Activated naive CD4-positive, alpha-beta T cell treated with anti-CD3 and anti-CD28 coated beads, Interleukin-2, amount 50 U/mL, for 72 hours (primary cell): ENCODE measurements at regions not wholly inside any gene's neighbourhood (a gene's known extent, or its start where the extent isn't known, plus 50 kb on each side); places are given as distances from the start of the nearest gene placed in this dataset.
"Not testable (repeated sequence)": the region's sequence is repeated elsewhere in the genome, so short reads cannot be mapped to it uniquely, and the experiment has no call there.

Experiments
- ATAC-seq, 2 donors: fragments of 150-1000 bp; cut with Tn5 transposase; 2 replicates each; pipeline ENCODE4 v1.10.0; 2021; ENCODE audit warnings: mild to moderate bottlenecking in 2 of 2, moderate library complexity in 2 of 2
- DNase-seq, 2 donors: peaks; one replicate each; pipeline ENCODE4 v3.0.0; 2021 to 2022; ENCODE audit warnings: low spot score in 2 of 2
- H3K27ac Mint-ChIP-seq, 2 donors: one replicate each; pipeline ENCODE4 v1.8.0; 2022; ENCODE audit warnings: mild to moderate bottlenecking in 2 of 2, mixed read lengths in 2 of 2
- H3K36me3 Mint-ChIP-seq, 2 donors: one replicate each; pipeline ENCODE4 v1.8.0; 2022; ENCODE audit warnings: mixed read lengths in 2 of 2
- H3K9me3 Mint-ChIP-seq, 2 donors: one replicate each; pipeline ENCODE4 v1.8.0; 2022; ENCODE audit warnings: mixed read lengths in 2 of 2

DNA sequence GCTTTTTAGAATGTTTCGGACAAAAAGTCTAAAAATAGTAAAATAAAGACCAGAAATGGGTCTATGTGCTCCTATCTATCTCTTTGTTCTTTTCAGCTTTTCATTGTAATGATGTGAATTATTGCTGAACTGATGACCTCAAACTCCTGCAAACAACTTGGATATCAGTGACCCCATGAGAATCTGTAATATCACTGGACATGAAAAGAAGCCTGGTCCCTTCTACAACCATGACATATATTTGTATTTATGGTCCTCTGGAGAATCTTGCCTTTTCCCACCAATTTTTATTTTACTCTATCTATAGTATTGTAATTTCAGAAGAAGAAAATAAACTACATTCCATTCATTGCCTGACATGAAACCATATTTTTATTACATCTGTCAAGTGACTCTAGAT lies 740.7 kb upstream of the CA10 start:
- no peak for ATAC-seq
- H3K27ac Mint-ChIP-seq: no peak overlapping the region
- H3K9me3 Mint-ChIP-seq: peaks cover 4 to 11% of the 10 kb centered on the region in 2 donors
- H3K36me3 Mint-ChIP-seq: no peaks in the 10 kb centered on the region
- no peak for DNase-seq

DNA sequence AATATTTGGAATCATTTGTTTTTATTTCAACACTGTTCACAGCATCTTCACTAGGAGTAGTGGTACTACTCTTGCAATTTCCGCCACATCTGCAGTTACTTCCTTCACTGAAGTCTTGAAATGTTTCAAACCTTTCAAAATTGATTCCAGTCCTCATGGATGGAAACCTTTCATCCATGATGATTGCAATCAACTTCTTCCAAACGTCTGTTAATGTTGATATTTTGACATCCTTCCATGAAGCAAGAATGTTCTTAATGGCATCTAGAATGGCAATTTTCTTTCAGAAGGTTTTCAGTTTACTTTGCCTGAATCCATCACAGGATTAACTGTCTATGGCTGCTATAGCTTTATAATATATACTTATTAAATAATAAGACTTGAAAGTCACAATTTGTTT lies 736.8 kb upstream of the CA10 start:
- ATAC-seq: no peak
- no peak overlapping the region for H3K27ac Mint-ChIP-seq
- H3K9me3 Mint-ChIP-seq: peaks cover 3% of the 10 kb centered on the region in 2 donors
- no peak for DNase-seq
- no peaks in the 10 kb centered on the region for H3K36me3 Mint-ChIP-seq

DNA sequence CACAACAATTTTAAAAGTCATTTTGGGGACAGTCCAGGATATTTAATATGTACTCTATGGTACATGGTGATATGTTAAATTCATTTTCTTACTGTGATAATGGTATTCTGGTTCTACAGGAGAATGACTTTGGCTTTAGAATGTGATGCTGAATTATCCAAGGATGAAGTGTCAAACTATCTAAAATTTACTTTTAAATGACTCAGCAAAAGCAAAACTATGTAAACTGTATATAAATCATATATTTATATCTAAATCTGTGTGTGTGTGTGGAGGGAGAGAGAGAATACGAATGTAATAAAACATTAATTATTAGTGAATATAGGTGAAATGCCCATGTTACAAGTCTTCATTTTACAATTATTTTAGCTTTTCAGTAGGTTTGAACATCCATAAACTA lies 733.8 kb upstream of the CA10 start:
- DNase-seq (no peak), ATAC-seq (no peak)
- H3K27ac Mint-ChIP-seq: no peak overlapping the region
- no peaks in the 10 kb centered on the region for H3K9me3 Mint-ChIP-seq
- no peaks in the 10 kb centered on the region for H3K36me3 Mint-ChIP-seq

DNA sequence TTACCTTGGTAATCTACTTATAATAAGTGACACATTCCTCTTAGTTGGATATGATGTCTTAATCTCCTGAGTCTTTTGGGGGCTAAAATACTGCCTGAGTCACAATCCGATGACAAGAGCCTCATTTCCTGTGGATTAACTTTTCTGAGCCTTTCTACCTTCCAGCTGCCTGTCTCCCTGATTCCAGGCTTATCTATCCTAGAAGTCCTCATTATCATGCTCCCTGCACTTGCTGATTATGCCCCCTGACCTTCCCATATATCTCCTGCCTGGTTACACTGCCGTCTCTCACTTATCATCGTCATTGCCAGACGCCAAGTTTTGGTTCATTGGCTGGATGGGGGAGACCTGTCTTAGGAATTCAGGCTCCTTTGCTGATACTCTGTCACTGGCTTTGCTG lies 727.4 kb upstream of the CA10 start:
- Mint-ChIP-seq H3K27ac (no peak overlapping the region), H3K36me3 (peaks cover 0 to 7% of the 10 kb centered on the region in 2 donors), H3K9me3 (peaks cover 3 to 6% of the 10 kb centered on the region in 2 donors)
- ATAC-seq (no peak), DNase-seq (no peak)

DNA sequence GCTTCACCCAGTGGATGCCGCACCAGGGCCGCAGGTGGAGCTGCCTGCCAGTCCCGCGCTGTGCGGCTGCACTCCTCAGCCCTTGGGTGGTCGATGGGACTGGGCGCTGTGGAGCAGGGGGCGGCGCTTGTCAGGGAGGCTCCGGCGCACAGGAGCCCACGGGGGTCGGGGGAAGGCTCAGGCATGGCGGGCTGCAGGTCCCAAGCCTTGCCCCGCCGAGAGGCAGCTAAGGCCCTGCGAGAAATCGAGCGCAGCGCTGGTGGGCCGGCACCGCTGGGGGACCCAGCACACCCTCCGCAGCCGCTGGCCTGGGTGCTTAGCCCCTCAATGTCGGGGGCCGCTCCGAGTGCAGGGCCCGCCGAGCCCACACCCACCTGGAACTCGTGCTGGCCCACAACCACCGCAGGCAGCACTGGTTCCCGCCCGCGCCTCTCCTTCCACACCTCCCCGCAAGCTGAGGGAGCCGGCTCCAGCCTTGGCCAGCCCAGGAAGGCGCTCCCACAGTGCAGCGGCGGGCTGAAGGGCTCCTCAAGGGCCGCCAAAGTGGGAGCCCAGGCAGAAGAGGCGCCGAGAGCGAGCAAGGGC lies 725.5 kb upstream of the CA10 start:
- not testable (repeated sequence) for H3K27ac Mint-ChIP-seq, H3K36me3 Mint-ChIP-seq, H3K9me3 Mint-ChIP-seq, DNase-seq, ATAC-seq

DNA sequence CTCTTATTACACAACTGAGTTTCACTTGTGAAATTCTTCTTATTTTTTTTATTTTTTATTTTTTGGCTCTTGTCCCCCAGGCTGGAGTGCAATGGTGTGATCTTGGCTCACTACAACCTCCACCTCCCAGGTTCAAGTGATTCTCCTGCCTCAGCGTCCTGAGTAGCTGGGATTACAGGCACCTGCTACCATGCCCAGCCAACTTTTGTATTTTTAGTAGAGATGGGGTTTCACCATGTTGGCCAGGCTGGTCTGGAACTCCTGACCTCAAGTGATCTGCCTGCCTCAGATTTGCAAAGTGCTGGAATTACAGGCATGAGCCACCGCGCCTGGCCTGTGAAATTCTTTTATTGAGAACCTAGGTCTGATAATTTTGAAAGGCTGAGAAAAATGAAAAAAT lies 688.3 kb upstream of the CA10 start:
- not testable (repeated sequence) for ATAC-seq, H3K36me3 Mint-ChIP-seq, H3K9me3 Mint-ChIP-seq, H3K27ac Mint-ChIP-seq, DNase-seq

DNA sequence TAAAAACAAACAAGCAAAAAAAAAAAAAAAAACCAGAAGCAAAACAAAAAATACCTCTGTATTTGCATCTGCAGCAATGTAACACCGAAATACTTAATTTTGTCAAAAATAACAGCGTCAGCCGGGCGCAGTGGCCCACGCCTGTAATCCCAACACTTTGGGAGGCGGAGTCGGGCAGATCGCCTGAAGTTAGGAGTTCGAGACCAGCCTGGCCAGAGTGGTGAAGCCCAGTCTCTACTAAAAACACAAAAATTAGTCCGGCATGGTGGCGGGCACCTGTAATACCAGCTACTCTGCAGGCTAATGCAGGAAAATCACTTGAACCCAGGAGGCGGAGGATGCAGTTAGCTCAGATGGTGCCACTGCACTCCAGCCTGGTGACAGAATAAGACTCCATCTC lies 683.5 kb upstream of the CA10 start:
- Mint-ChIP-seq H3K27ac (no peak overlapping the region), H3K9me3 (peaks cover 15 to 29% of the 10 kb centered on the region in 2 donors)

DNA sequence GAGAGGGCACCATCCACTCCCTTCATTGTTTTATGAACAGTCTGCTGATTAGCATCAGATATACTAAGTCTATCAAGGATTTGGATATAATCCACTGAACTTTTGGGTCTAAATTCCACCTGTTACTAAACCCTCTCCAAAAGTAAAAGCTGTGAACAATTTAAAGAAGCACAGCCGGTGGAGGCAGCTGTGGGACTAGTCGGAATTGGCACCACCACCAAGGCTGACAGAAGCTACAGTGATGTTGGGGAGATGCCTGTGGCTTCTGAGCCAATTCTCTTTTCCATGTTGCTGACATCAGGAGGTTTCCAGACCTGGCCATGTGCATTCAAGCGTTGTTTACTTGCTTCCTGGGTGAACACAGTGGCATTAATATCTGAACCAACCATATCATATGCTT lies 679.0 kb upstream of the CA10 start:
- H3K9me3 Mint-ChIP-seq: peaks cover 22 to 32% of the 10 kb centered on the region in 2 donors
- no peak overlapping the region for H3K27ac Mint-ChIP-seq
- H3K36me3 Mint-ChIP-seq: no peaks in the 10 kb centered on the region
- ATAC-seq: no peak
- no peak for DNase-seq

More for the DNA sequence above, 683.5 kb upstream of the CA10 start:
- DNase-seq: no peak
- ATAC-seq: no peak
- no peaks in the 10 kb centered on the region for H3K36me3 Mint-ChIP-seq

DNA sequence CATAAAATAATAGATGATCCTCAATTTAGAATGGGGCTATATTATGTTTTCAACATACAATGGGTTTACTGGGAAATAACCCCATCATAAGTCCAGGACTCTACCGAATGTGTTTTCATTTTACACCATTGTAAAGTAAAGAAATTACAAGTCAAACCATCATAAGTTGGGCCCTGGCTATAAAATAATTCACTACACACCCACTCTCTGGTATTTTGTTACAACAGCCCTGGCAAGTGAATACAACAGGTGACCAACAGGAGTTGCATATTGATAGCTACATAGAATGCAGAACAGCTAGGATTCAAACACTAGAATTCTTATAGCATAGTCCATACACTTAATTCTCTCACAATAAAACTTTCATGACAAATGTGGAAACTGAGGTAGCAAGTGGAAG lies 673.0 kb upstream of the CA10 start:
- no peak for DNase-seq
- Mint-ChIP-seq H3K27ac (no peak overlapping the region), H3K36me3 (no peaks in the 10 kb centered on the region), H3K9me3 (peaks cover 5 to 8% of the 10 kb centered on the region in 2 donors)
- ATAC-seq: no peak

DNA sequence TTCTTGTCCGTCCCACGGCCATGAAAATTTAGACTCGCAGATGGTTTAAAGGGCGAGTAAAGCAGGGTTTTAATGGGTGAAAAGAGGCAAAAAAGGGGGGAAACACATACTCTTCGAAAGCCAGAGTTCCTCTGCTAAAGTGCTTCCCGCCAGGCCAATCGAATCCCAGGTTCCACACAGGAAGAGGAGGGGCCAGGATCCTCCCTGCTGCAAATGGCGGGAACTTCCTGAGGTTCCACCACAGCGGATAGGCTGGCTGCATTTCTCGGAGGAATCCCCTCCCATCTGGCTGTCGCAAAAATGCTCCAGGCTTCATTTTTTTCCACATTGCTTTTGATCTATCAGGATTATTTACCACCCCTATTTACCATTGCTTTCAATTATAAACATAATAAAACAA lies 670.1 kb upstream of the CA10 start:
- ATAC-seq: no peak
- no peak for DNase-seq
- Mint-ChIP-seq H3K27ac (no peak overlapping the region), H3K9me3 (peaks cover 0 to 5% of the 10 kb centered on the region in 2 donors), H3K36me3 (no peaks in the 10 kb centered on the region)

DNA sequence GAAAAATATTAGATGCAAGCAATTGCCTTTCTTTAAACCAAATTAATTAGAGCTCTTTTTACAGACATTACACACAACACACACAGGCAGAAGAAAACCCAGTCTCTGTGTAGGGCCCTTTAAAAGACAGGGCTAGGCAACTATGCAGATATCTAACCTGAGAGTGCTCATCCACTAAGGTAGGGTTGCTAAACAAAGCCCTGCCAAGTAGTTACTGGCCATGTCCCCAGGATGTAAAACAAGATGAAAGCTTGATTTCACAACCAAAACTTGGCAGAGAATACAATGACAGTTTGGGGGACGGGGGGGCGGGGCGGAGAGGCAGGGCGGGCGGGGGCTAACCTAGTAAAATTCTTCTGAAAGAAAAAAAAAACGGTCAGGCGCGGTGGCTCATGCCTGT lies 669.0 kb upstream of the CA10 start:
- ATAC-seq: no peak
- Mint-ChIP-seq H3K9me3 (no peaks in the 10 kb centered on the region), H3K36me3 (no peaks in the 10 kb centered on the region), H3K27ac (no peak overlapping the region)
- no peak for DNase-seq

DNA sequence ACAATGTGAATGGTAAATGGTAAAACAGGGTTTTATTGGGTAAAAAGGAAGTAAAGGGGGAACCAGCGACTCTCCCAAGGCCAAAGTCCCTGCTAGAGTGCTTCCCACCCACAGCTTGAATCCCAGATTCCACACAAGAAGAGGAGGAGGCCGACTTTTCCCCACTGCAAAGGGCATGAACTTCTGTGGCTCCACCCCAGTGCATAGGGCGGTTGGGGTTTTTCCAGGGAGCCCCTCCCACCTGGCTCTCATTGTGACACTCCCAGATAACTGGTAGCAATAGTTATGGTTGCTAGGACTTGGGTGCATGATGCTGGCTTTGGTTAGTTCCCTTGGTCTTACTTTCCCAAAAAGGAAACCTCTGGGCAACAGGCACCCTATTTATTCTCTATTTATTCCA lies 666.0 kb upstream of the CA10 start:
- ATAC-seq: no peak
- no peak overlapping the region for H3K27ac Mint-ChIP-seq

DNA sequence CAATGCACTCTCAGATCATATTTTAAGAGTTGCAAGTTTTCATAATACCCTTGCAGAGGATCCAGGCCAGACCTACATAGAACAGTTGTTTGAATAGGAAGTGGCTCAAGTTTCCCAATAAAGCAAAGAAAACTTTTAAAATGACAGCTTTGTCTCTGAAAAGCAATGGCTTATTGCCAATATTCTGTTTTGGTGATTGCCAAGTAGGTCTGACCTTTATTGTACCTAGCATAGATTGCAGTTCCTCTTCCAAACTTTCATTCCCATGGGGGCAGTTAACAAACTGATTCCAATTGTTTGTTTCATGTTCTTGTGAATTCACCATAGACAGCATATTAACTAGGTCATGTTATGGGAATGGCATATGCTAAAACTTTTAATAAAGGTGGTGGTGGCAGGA lies 664.6 kb upstream of the CA10 start:
- DNase-seq (no peak), ATAC-seq (no peak)
- no peak overlapping the region for H3K27ac Mint-ChIP-seq
- no peaks in the 10 kb centered on the region for H3K36me3 Mint-ChIP-seq
- H3K9me3 Mint-ChIP-seq: no peaks in the 10 kb centered on the region

More for the DNA sequence above, 666.0 kb upstream of the CA10 start:
- Mint-ChIP-seq H3K36me3 (no peaks in the 10 kb centered on the region), H3K9me3 (no peaks in the 10 kb centered on the region)
- no peak for DNase-seq

DNA sequence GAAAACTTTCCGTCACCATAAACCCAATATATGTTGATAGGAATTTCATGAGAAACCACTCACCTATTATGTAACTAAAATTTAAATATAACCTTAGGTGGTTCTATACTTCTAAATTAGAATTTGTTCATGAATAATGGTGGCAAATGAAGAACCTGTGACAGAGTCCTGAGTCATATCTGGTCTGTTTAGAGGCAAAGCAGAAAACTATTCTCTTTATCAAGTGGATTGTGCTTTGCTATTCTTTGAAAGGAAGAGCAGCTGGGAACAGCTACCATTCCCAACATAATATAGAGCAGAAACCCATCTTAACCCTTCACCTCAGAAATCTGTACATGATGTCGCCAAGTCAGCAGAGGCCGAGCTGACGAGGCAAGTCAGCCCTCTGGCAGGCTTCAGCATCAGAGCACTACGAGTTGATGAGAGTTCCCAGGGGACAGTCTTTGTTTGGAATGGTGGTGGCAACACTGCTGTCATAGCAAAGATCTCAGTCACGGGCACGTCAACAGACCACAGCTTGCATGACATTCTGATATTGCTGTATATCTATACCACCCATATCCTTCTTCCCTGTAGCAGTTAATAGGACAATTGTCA lies 631.9 kb upstream of the CA10 start:
- ATAC-seq: no peak
- Mint-ChIP-seq H3K27ac (no peak overlapping the region), H3K9me3 (peaks cover 4 to 9% of the 10 kb centered on the region in 2 donors)

DNA sequence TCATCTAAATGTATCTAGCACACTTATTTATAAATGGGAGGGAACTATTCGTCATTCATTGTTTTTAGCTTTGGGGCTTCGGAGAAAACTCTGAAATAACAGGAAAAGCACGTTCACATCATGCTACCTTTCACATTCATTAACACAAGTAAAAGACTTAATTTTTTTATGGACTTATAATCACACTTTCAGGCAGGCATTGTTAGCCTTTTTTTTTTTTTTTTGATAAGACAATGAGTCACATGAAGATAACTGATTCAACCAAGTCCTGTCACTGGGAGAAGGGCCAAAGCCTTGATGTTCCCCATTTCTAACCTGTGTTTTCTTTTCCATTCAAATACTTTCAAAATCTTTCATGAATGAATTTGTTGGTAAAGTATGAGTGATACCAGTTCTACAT lies 631.3 kb upstream of the CA10 start:
- H3K9me3 Mint-ChIP-seq: peaks cover 4 to 9% of the 10 kb centered on the region in 2 donors

More for the DNA sequence above, 631.9 kb upstream of the CA10 start:
- H3K36me3 Mint-ChIP-seq: no peaks in the 10 kb centered on the region
- DNase-seq: no peak

DNA sequence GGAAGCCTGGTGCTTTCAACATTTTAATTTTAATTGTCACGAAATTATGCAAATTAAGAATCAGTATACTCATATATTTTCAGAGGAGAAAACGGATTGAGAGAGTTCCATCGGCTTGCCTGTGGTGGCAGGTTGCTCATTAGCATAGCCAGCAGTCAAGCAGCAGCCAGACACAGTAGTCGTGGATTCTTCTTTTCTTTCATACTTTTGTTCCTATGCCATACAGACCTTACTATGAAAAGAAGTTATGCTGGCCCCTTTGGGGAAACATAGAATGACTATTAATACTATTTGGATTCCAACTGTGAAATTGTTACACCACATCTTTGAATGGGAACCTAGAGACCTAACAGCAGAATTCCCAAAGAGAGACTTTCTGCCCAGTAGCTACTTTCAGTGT lies 617.7 kb upstream of the CA10 start:
- H3K36me3 Mint-ChIP-seq: no peaks in the 10 kb centered on the region
- H3K27ac Mint-ChIP-seq: no peak overlapping the region
- DNase-seq (no peak), ATAC-seq (no peak)
- H3K9me3 Mint-ChIP-seq: peaks cover 0 to 14% of the 10 kb centered on the region in 2 donors

More for the DNA sequence above, 631.3 kb upstream of the CA10 start:
- no peak for DNase-seq
- ATAC-seq: no peak
- Mint-ChIP-seq H3K36me3 (no peaks in the 10 kb centered on the region), H3K27ac (no peak overlapping the region)

DNA sequence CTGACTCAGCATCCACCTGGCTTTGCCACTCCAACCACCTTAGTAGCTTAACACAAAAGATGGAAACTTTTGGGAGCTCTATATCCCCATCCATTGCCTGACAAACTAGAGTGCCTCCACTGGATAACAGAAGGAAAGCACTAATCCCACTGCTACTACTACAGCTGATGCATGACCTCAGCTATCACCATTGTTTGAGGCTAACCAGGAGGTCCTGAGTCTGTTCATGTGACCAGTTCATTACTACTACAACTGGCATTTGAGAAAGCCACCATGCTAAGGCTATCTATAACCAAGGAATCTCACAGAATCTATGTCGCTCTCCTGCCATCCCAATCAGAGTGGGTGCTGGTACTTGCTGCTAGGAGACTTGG lies 604.3 kb upstream of the CA10 start:
- Mint-ChIP-seq H3K36me3 (no peaks in the 10 kb centered on the region), H3K9me3 (peaks cover 10 to 11% of the 10 kb centered on the region in 2 donors), H3K27ac (no peak overlapping the region)
- ATAC-seq: no peak
- no peak for DNase-seq

DNA sequence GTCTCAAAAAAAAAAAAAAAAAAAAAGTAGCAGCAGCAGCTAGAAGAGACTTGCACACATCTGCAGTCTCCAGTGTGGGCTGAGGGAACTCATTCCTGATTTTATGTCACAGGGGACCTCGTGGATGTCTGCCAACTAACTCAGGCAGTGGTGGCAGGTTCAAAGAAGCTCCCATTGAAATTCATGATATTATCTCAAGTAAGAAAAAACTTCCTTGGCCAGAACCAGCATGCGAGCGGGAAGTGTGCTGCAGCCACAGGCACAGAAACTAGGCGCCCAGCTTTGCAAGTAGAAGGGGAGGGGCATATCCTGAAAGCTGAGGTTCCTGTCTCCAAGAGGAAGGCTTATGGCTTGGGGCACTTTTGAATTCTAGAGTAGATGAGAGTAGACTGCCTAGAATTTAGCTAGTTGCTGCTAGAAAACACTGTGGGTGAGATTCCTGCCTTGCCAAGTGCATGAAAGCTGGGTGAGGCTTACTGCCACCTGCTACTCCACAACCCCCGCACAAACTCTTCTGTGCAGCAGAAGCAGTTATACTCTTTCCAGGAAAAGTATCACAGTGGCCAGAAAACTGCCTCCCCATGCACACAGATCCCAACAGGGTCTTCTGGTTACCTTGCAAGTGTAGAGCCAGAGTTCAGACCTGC lies 603.8 kb upstream of the CA10 start:
- Mint-ChIP-seq H3K27ac (no peak overlapping the region), H3K9me3 (peaks cover 10 to 11% of the 10 kb centered on the region in 2 donors)

More for the DNA sequence above, 603.8 kb upstream of the CA10 start:
- DNase-seq: no peak
- H3K36me3 Mint-ChIP-seq: no peaks in the 10 kb centered on the region
- ATAC-seq: no peak
